Caco-2 (cell line): ENCODE measurements at regions not wholly inside any gene's neighbourhood (a gene's known extent, or its start where the extent isn't known, plus 50 kb on each side); places are given as distances from the start of the nearest gene placed in this dataset.

Experiments
- BruUV-seq: library from RNA; stranded (reverse); fragments of 400-500 nt; replicated peaks from 2 replicates; lab custom pipeline; 2021; lab: Mats Ljungman, UMichigan
- CTCF ChIA-PET: fragments of 300-600 bp; sonication (Branson Sonifier 250); formaldehyde crosslinking; loops from one replicate; lab custom pipeline; 2022; ENCODE audit warnings: antibody characterized with exemption; lab: Charles Lee
- POLR2A ChIA-PET: fragments of 300-600 bp; sonication (Branson Sonifier 250); formaldehyde crosslinking; loops from one replicate; lab custom pipeline; 2022; ENCODE audit warnings: antibody characterized with exemption; lab: Charles Lee
- DNase-seq, 2 experiments: peaks; one replicate each; pipeline versions ENCODE4 v3.0.0 to v3.0.0-alpha.2; 2020 to 2022
- H3K27me3 ChIP-seq: replicated peaks from 2 replicates; pipeline ENCODE4 v1.6.0; 2011; ENCODE audit warnings: low read length; ENCODE audit not compliant: control insufficient read depth, insufficient read depth
- H3K36me3 ChIP-seq: 2 replicates; pipeline ENCODE4 v1.5.1; 2011; ENCODE audit warnings: low read length; ENCODE audit not compliant: control insufficient read depth, insufficient read depth
- H3K4me1 ChIP-seq: fragments of 250-450 bp; sonication (Bioruptor Pico); 2 replicates; pipeline ENCODE4 v1.5.1; 2020; ENCODE audit warnings: mild to moderate bottlenecking
- H3K4me3 ChIP-seq: 2 replicates; pipeline ENCODE4 v1.5.1; 2011; ENCODE audit warnings: low read depth, mild to moderate bottlenecking, control low read depth, low read length
- H3K9me3 ChIP-seq: fragments of 250-450 bp; sonication (Bioruptor Pico); 2 replicates; pipeline ENCODE4 v1.5.1; 2020; ENCODE audit warnings: mild to moderate bottlenecking, moderate library complexity
- H3K27ac Mint-ChIP-seq: one replicate; pipeline ENCODE4 v1.8.0; 2022; ENCODE audit warnings: mixed read lengths; ENCODE audit not compliant: unreplicated experiment
- H3K27me3 Mint-ChIP-seq: one replicate; pipeline ENCODE4 v1.8.0; 2022; ENCODE audit warnings: mixed read lengths; ENCODE audit not compliant: insufficient read depth, unreplicated experiment
- H3K36me3 Mint-ChIP-seq: one replicate; pipeline ENCODE4 v1.8.0; 2022; ENCODE audit warnings: mild to moderate bottlenecking, mixed read lengths; ENCODE audit not compliant: insufficient read depth, unreplicated experiment
- H3K4me1 Mint-ChIP-seq: one replicate; pipeline ENCODE4 v1.8.0; 2022; ENCODE audit warnings: low read depth, mixed read lengths; ENCODE audit not compliant: unreplicated experiment
- H3K4me3 Mint-ChIP-seq: one replicate; pipeline ENCODE4 v1.8.0; 2022; ENCODE audit warnings: mild to moderate bottlenecking, moderate library complexity, mixed read lengths; ENCODE audit not compliant: unreplicated experiment
- H3K9me3 Mint-ChIP-seq: one replicate; pipeline ENCODE4 v1.8.0; 2022; ENCODE audit warnings: mixed read lengths; ENCODE audit not compliant: unreplicated experiment
- CTCF ChIP-seq, 2 experiments: fragments of 200-600 bp in 1 of 2; IDR thresholded peaks; 1 replicate in 1 of 2; 2 replicates in 1 of 2; pipeline versions ENCODE4 v1.5.1 to v1.8.0; 2011 to 2022; ENCODE audit warnings: antibody characterized with exemption in 1 of 2, control low read depth in 1 of 2, inconsistent platforms in 1 of 2, low read depth in 1 of 2, low read length in 1 of 2, mild to moderate bottlenecking in 1 of 2, moderate library complexity in 1 of 2; ENCODE audit not compliant: insufficient read depth in 1 of 2, severe bottlenecking in 1 of 2, unreplicated experiment in 1 of 2
- intact Hi-C: fragments of 100-400 bp; cut with micrococcal nuclease; formaldehyde crosslinking; loops from one replicate; pipeline ENCODE4 v1.10.0; 2022; ENCODE audit not compliant: unreplicated experiment

- Mint-ChIP-seq H3K36me3 (no peaks in the 10 kb centered on the region), H3K27me3 (no peaks in the 10 kb centered on the region), H3K9me3 (no peaks in the 10 kb centered on the region), H3K4me1 (no peaks in the 10 kb centered on the region), H3K27ac (no peak overlapping the region), H3K4me3 (no peak overlapping the region)
- ChIA-PET POLR2A (no interaction called here), CTCF (no interaction called here)
- H3K4me1 ChIP-seq: no peaks in the 10 kb centered on the region
- H3K9me3 ChIP-seq: no peaks in the 10 kb centered on the region
- no peak for DNase-seq
- no peak overlapping the region for H3K4me3 ChIP-seq
- BruUV-seq: no TSS peak
- no peaks in the 10 kb centered on the region for H3K36me3 ChIP-seq
- intact Hi-C loops: no loop called here
- H3K27me3 ChIP-seq: no peaks in the 10 kb centered on the region
- TF ChIP-seq CTCF (IDR thresholded peaks at IDR 0.05; ENCODE audit: insufficient read depth in 1 of 2, low read depth in 1 of 2, low read length in 1 of 2, severe bottlenecking in 1 of 2, unreplicated experiment in 1 of 2): no peak
Observed at GRCh38 chr18:54696616-54697293, 105.7 kb downstream of the DYNAP start.

DNA sequence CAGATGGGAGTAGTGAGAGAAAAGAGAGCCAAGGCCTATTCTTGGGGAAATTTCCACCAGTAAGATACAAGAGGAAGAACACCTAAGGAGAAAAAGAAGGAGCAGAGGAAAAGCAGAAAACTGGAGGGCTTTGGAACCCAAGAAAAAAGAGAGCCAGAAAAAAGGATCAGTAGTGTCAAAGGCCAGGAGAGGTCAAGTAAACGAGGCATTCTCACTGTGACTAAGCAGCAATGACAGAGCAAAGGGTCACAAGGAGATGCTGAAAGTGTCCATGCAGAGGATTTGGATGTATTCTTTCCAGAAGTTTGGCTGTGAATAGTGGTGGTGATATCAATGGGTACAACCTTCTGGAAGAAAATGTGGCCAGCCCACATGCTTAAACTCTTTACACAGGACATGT lies 109.5 kb downstream of the DYNAP start:
- Histone ChIP-seq H3K4me3 (no peak overlapping the region), H3K4me1 (no peaks in the 10 kb centered on the region), H3K36me3 (no peaks in the 10 kb centered on the region), H3K9me3 (no peaks in the 10 kb centered on the region), H3K27me3 (no peaks in the 10 kb centered on the region)
- Mint-ChIP-seq H3K9me3 (no peaks in the 10 kb centered on the region), H3K27me3 (no peaks in the 10 kb centered on the region), H3K4me3 (no peak overlapping the region), H3K36me3 (no peaks in the 10 kb centered on the region), H3K4me1 (no peaks in the 10 kb centered on the region), H3K27ac (no peak overlapping the region)
- no TSS peak for BruUV-seq
- no peak for TF ChIP-seq CTCF (IDR thresholded peaks at IDR 0.05; ENCODE audit: insufficient read depth in 1 of 2, low read depth in 1 of 2, low read length in 1 of 2, severe bottlenecking in 1 of 2, unreplicated experiment in 1 of 2)
- CTCF ChIA-PET: no interaction called here
- intact Hi-C loops: no loop called here
- POLR2A ChIA-PET: no interaction called here
- no peak for DNase-seq

DNA sequence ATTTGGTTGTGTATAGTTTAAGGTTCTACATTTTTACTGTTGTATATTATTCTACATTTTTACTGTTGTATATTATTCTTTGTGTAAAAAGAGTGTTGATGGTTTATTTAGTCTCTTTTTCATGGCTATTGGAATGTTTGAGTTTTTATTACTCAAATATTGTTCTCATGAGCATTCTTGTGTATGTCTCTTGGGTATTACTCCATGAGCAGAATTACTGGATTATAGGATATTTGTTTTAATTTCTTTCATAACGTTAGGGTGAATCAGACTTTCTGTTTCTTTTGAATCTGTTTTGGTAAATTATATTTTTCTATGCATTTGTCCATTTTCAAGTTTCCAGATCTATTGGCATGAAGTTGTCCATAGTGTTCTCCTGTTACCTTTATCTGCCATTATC lies 111.6 kb downstream of the DYNAP start:
- H3K4me1 ChIP-seq: no peaks in the 10 kb centered on the region
- Mint-ChIP-seq H3K4me1 (no peaks in the 10 kb centered on the region), H3K4me3 (no peak overlapping the region), H3K9me3 (no peaks in the 10 kb centered on the region), H3K36me3 (no peaks in the 10 kb centered on the region), H3K27me3 (no peaks in the 10 kb centered on the region), H3K27ac (no peak overlapping the region)
- no TSS peak for BruUV-seq
- ChIA-PET CTCF (no interaction called here), POLR2A (no interaction called here)
- DNase-seq: no peak
- no peaks in the 10 kb centered on the region for H3K9me3 ChIP-seq
- H3K27me3 ChIP-seq: no peaks in the 10 kb centered on the region
- no peak for TF ChIP-seq CTCF (IDR thresholded peaks at IDR 0.05; ENCODE audit: insufficient read depth in 1 of 2, low read depth in 1 of 2, low read length in 1 of 2, severe bottlenecking in 1 of 2, unreplicated experiment in 1 of 2)
- no peak overlapping the region for H3K4me3 ChIP-seq
- H3K36me3 ChIP-seq: no peaks in the 10 kb centered on the region
- intact Hi-C loops: no loop called here
